HepG2 (cell line): ENCODE measurements at regions not wholly inside any gene's neighbourhood (a gene's known extent, or its start where the extent isn't known, plus 50 kb on each side); places are given as distances from the start of the nearest gene placed in this dataset.

Experiments
- ATAC-seq: fragments of 200-7000 bp; cut with Tn5 transposase; 3 replicates; pipeline ENCODE4 v1.9.1; 2020; ENCODE audit warnings: mild to moderate bottlenecking, moderate library complexity
- BruUV-seq: library from RNA; stranded (reverse); fragments of 400-500 nt; replicated peaks from 2 replicates; lab custom pipeline; 2021; lab: Mats Ljungman, UMichigan
- CTCF ChIA-PET: fragments of 300-600 bp; formaldehyde crosslinking; extraction: SDS; loops from one replicate; lab custom pipeline; 2021; ENCODE audit warnings: low total read pairs, inconsistent platforms, low intra/inter-chr PET ratio; lab: Yijun Ruan, JAX
- POLR2A ChIA-PET: fragments of 350-600 bp; sonication (Branson Sonifier 250); formaldehyde crosslinking; loops from one replicate; lab custom pipeline; 2020; ENCODE audit warnings: antibody characterized with exemption, inconsistent platforms; lab: Yijun Ruan, JAX
- DNase-seq: peaks from one replicate; pipeline ENCODE4 v3.0.0-alpha.2; 2015; ENCODE audit warnings: low spot score
- FAIRE-seq: peaks from 3 replicates; lab custom pipeline; 2011; peaks lifted over from hg19 to GRCh38; lab: Jason Lieb, UNC
- H2AFZ ChIP-seq: one replicate; pipeline ENCODE4 v1.6.1; 2011; ENCODE audit warnings: low read length, inconsistent platforms
- H3K27ac ChIP-seq: fragments of 300-600 bp; 3 replicates; pipeline ENCODE4 v1.8.0; 2011; ENCODE audit warnings: mixed run types, mild to moderate bottlenecking, mixed read lengths, low read length, inconsistent platforms; ENCODE audit not compliant: insufficient read depth; ENCODE audit errors: extremely low read length
- H3K27me3 ChIP-seq, 2 experiments: fragments of 200-600 bp in 1 of 2; 2 replicates in 1 of 2; 3 replicates in 1 of 2; pipeline versions ENCODE4 v1.6.0 to v1.8.0; 2011; ENCODE audit warnings: low read length in 2 of 2, mild to moderate bottlenecking in 2 of 2, moderate library complexity in 2 of 2, inconsistent platforms in 1 of 2; ENCODE audit not compliant: insufficient read depth in 2 of 2, control insufficient read depth in 1 of 2
- H3K36me3 ChIP-seq, 2 experiments: fragments of 200-600 bp in 1 of 2; replicated peaks in 1 of 2; 2 replicates in 1 of 2; 3 replicates in 1 of 2; pipeline versions ENCODE4 v1.5.1 to v1.8.0; 2011; ENCODE audit warnings: low read length in 2 of 2, inconsistent platforms in 1 of 2; ENCODE audit not compliant: insufficient read depth in 2 of 2, control insufficient read depth in 1 of 2
- H3K4me1 ChIP-seq: 2 replicates; pipeline ENCODE4 v1.5.1; 2012; ENCODE audit warnings: low read length, inconsistent platforms; ENCODE audit not compliant: insufficient read depth
- H3K4me2 ChIP-seq: 2 replicates; pipeline ENCODE4 v1.6.0; 2011; ENCODE audit warnings: low read depth, low read length, inconsistent platforms
- H3K4me3 ChIP-seq, 3 experiments: fragments of 200-600 bp in 1 of 3; sonication (generic), shearing (Covaris generic) in 1 of 3; replicated peaks in 1 of 3; 2 replicates each; pipeline ENCODE4 v1.5.1; 2011 to 2016; ENCODE audit warnings: low read length in 3 of 3, inconsistent platforms in 2 of 3, low read depth in 2 of 3, mild to moderate bottlenecking in 2 of 3, control low read depth in 1 of 3, mixed read lengths in 1 of 3; ENCODE audit not compliant: insufficient read depth in 1 of 3
- H3K79me2 ChIP-seq: one replicate; pipeline ENCODE4 v1.6.1; 2011; ENCODE audit warnings: low read length, inconsistent platforms; ENCODE audit not compliant: insufficient read depth
- H3K9ac ChIP-seq: 2 replicates; pipeline ENCODE4 v1.6.0; 2011; ENCODE audit warnings: mild to moderate bottlenecking, low read depth, low read length, inconsistent platforms; ENCODE audit not compliant: insufficient read depth
- H3K9me3 ChIP-seq: 2 replicates; pipeline ENCODE4 v1.5.1; 2012; ENCODE audit warnings: mild to moderate bottlenecking, low read length
- H4K20me1 ChIP-seq: 2 replicates; pipeline ENCODE4 v1.6.0; 2011; ENCODE audit warnings: inconsistent platforms, mild to moderate bottlenecking, low read length, moderate library complexity; ENCODE audit not compliant: insufficient read depth
- BATF2 ChIP-seq: sonication (generic); formaldehyde crosslinking; IDR thresholded peaks from 2 replicates; pipeline ENCODE4 v1.8.0; 2022; ENCODE audit warnings: mild to moderate bottlenecking, missing genetic modification reagents, moderate library complexity
- CC2D1A ChIP-seq: sonication (generic); formaldehyde crosslinking; IDR thresholded peaks from 2 replicates; pipeline ENCODE4 v1.8.1; 2023; ENCODE audit warnings: mild to moderate bottlenecking, missing genetic modification reagents
- EED ChIP-seq: sonication (generic); formaldehyde crosslinking; IDR thresholded peaks from 2 replicates; pipeline ENCODE4 v1.5.0; 2020; ENCODE audit warnings: mild to moderate bottlenecking, missing genetic modification reagents
- ESRRA ChIP-seq: sonication (generic); formaldehyde crosslinking; IDR thresholded peaks from 2 replicates; pipeline ENCODE4 v1.5.1; 2020; ENCODE audit warnings: mild to moderate bottlenecking, low read depth, missing genetic modification reagents
- HIVEP1 ChIP-seq: sonication (generic); formaldehyde crosslinking; IDR thresholded peaks from 2 replicates; pipeline ENCODE4 v1.4.0; 2020; ENCODE audit warnings: mild to moderate bottlenecking, missing genetic modification reagents
- POGZ ChIP-seq: sonication (generic); formaldehyde crosslinking; IDR thresholded peaks from 2 replicates; pipeline ENCODE4 v1.4.0; 2020; ENCODE audit warnings: mild to moderate bottlenecking, missing genetic modification reagents
- RBAK ChIP-seq: sonication (generic); formaldehyde crosslinking; IDR thresholded peaks from 2 replicates; pipeline ENCODE4 v1.5.1; 2020; ENCODE audit warnings: mild to moderate bottlenecking, missing genetic modification reagents
- RFXANK ChIP-seq: IDR thresholded peaks from 2 replicates; pipeline ENCODE4 v1.6.1; 2016
- STAG1 ChIP-seq: sonication (generic); formaldehyde crosslinking; IDR thresholded peaks from 2 replicates; pipeline ENCODE4 v1.4.0; 2020; ENCODE audit warnings: missing genetic modification reagents
- TBL1XR1 ChIP-seq: fragments of 150-350 bp; IDR thresholded peaks from 2 replicates; pipeline ENCODE4 v1.6.1; 2014; ENCODE audit warnings: borderline replicate concordance, low read length; ENCODE audit not compliant: partially characterized antibody
- TERF1 ChIP-seq: sonication (generic); formaldehyde crosslinking; IDR thresholded peaks from 2 replicates; pipeline ENCODE4 v1.8.0; 2022; ENCODE audit warnings: mild to moderate bottlenecking, missing genetic modification reagents, moderate library complexity
- TOPORS ChIP-seq: sonication (generic); formaldehyde crosslinking; IDR thresholded peaks from 2 replicates; pipeline ENCODE4 v1.8.0; 2023; ENCODE audit warnings: mild to moderate bottlenecking, missing genetic modification reagents
- ZNF20 ChIP-seq: sonication (generic); formaldehyde crosslinking; IDR thresholded peaks from 2 replicates; pipeline ENCODE4 v1.4.0; 2020; ENCODE audit warnings: mild to moderate bottlenecking, moderate library complexity, missing genetic modification reagents
- ZNF550 ChIP-seq: sonication (generic); formaldehyde crosslinking; IDR thresholded peaks from 2 replicates; pipeline ENCODE4 v1.4.0; 2020; ENCODE audit warnings: mild to moderate bottlenecking, missing genetic modification reagents, borderline replicate concordance
- ZNF7 ChIP-seq: IDR thresholded peaks from 2 replicates; pipeline ENCODE4 v1.6.1; 2016; ENCODE audit warnings: missing biosample characterization, missing genetic modification reagents
- WGBS: methylation state at CpG from one replicate; pipeline ENCODE4 v1.1.6; 2017; ENCODE audit warnings: low lambda C conversion rate; 5-methylcytosine and 5-hydroxymethylcytosine counted together
- in situ Hi-C: cut with HindIII; loops from 2 replicates; pipeline ENCODE4 v1.10.0; 2017; ENCODE audit warnings: low pct_unique_long_range_greater_than_20kb; ENCODE audit not compliant: extremely low pct_ligation_motif_present
- intact Hi-C: fragments of 100-400 bp; cut with micrococcal nuclease; formaldehyde crosslinking; loops from one replicate; pipeline ENCODE4 v1.10.0; 2022; ENCODE audit not compliant: unreplicated experiment

- TF ChIP-seq TBL1XR1 (no peak), EED (CRISPR knock-in tag) (no peak), TOPORS (CRISPR knock-in tag) (no peak), RBAK (CRISPR knock-in tag) (no peak), TERF1 (CRISPR knock-in tag) (no peak), CC2D1A (no peak), RFXANK (CRISPR knock-in tag) (no peak)
- TF ChIP-seq, all 625 proteins: peak for 0
Measured at GRCh38 chr13:85694992-85695391, 104.2 kb downstream of the SLITRK6 start (continued).

- Histone ChIP-seq H3K4me3 (no peak overlapping the region), H3K9ac (no peak overlapping the region), H3K36me3 (no peaks in the 10 kb centered on the region), H2AFZ (no peak overlapping the region), H3K4me2 (no peak overlapping the region), H3K27me3 (no peaks in the 10 kb centered on the region), H4K20me1 (no peaks in the 10 kb centered on the region), H3K9me3 (no peaks in the 10 kb centered on the region; the same call in 1 of the 2 replicates), H3K79me2 (no peaks in the 10 kb centered on the region), H3K27ac (no peak overlapping the region), H3K4me1 (no peaks in the 10 kb centered on the region)
- DNase-seq (no peak), ATAC-seq (no peak), FAIRE-seq (no peak)
- TF ChIP-seq ZNF550 (CRISPR knock-in tag) (no peak), HIVEP1 (CRISPR knock-in tag) (no peak), ESRRA (CRISPR knock-in tag) (no peak), STAG1 (no peak), ZNF7 (CRISPR knock-in tag) (no peak), ZNF20 (CRISPR knock-in tag) (no peak), BATF2 (no peak), POGZ (no peak)
- 19% methylated on average over 7 of the region's 7 CpGs for WGBS
- ChIA-PET POLR2A (no interaction called here), CTCF (no interaction called here)
- intact Hi-C loops: no loop called here
- no TSS peak for BruUV-seq
- in situ Hi-C loops: no loop called here
Measured at GRCh38 chr13:85693889-85694511, 105.2 kb downstream of the SLITRK6 start.
